ENCODE measurements at regions not wholly inside any gene's neighbourhood (a gene's known extent, or its start where the extent isn't known, plus 50 kb on each side); places are given as distances from the start of the nearest gene placed in this dataset.

- Mint-ChIP-seq H3K27ac (no peak overlapping the region), H3K4me1 (no peaks in the 10 kb centered on the region), H3K9me3 (no peaks in the 10 kb centered on the region), H3K27me3 (ENCODE audit: low read depth) (no peaks in the 10 kb centered on the region), H3K4me3 (no peak overlapping the region), H3K36me3 (no peaks in the 10 kb centered on the region)
- TF ChIP-seq, protein P1, sequence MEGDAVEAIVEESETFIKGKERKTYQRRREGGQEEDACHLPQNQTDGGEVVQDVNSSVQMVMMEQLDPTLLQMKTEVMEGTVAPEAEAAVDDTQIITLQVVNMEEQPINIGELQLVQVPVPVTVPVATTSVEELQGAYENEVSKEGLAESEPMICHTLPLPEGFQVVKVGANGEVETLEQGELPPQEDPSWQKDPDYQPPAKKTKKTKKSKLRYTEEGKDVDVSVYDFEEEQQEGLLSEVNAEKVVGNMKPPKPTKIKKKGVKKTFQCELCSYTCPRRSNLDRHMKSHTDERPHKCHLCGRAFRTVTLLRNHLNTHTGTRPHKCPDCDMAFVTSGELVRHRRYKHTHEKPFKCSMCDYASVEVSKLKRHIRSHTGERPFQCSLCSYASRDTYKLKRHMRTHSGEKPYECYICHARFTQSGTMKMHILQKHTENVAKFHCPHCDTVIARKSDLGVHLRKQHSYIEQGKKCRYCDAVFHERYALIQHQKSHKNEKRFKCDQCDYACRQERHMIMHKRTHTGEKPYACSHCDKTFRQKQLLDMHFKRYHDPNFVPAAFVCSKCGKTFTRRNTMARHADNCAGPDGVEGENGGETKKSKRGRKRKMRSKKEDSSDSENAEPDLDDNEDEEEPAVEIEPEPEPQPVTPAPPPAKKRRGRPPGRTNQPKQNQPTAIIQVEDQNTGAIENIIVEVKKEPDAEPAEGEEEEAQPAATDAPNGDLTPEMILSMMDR (IDR thresholded peaks at IDR 0.05; ENCODE audit: unreplicated experiment), result no peak
- DNase-seq (ENCODE audit: low spot score in 2 of 2, unreplicated experiment in 2 of 2), result no peak
Measured at GRCh38 chr16:81174644-81175324, 63.7 kb upstream of the BCO1 start.

DNA sequence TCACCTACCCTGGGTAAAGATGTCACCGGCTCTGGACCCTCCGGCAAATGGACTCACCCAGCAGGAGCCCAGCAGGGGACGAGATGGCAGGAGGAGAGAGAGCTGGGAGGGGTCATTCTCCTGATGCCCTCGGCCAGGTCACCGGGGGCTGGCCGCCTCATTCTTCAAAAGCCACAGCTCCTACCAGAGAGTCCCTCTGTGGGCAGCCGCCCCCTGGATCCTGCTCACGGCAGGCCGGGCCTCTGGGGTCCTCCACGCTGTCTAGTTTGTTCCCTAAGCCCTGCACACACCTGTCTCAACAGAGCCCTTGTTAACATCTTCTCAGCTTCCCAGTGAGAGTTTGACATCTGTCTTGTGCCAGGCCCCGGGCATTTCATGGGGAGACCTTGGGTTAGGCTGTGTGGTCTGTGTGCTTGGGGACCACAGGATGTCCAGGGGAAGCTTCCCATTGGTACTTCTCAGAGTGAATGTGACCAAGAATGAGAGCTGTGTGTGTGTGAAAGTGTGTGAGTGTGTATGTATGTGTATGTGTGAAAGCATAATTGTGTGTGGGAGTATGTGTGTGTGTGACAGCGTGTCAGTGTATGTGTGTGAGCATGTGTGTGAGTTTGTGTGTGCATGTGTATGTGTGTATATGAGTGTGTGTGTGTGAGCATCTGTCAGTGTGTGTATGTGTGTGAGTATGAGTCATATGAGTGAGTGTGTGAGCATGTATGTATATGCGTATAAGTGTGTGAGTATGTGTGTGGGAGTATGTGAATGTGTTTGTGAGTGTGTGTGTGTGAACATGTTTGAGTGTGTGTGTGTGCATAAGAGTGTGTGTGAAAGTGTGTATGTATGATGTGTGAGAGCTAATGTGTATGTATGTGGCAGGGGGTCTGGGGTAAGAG, 65.5 kb upstream of the BCO1 start:
- no peaks in the 10 kb centered on the region for H3K27me3 Mint-ChIP-seq (ENCODE audit: low read depth)
- no peaks in the 10 kb centered on the region for H3K9me3 Mint-ChIP-seq
- H3K27ac Mint-ChIP-seq, result no peak overlapping the region
- no peak overlapping the region for H3K4me3 Mint-ChIP-seq
- no peak for DNase-seq (ENCODE audit: low spot score in 2 of 2, unreplicated experiment in 2 of 2)
- TF ChIP-seq, protein P1 (IDR thresholded peaks at IDR 0.05; ENCODE audit: unreplicated experiment), result no peak
- H3K36me3 Mint-ChIP-seq, result no peaks in the 10 kb centered on the region
- H3K4me1 Mint-ChIP-seq, result no peaks in the 10 kb centered on the region

GRCh38 chr16:81170824-81171223, 67.7 kb upstream of the BCO1 start:
- Mint-ChIP-seq H3K4me1 (no peaks in the 10 kb centered on the region), H3K36me3 (no peaks in the 10 kb centered on the region), H3K9me3 (no peaks in the 10 kb centered on the region), H3K27me3 (ENCODE audit: low read depth) (no peaks in the 10 kb centered on the region), H3K27ac (no peak overlapping the region), H3K4me3 (no peak overlapping the region)
- no peak for DNase-seq (ENCODE audit: low spot score in 2 of 2, unreplicated experiment in 2 of 2)
- TF ChIP-seq, protein P1 (IDR thresholded peaks at IDR 0.05; ENCODE audit: unreplicated experiment), result no peak

- TF ChIP-seq, protein P1 (IDR thresholded peaks at IDR 0.05; ENCODE audit: unreplicated experiment), result no peak
- no peaks in the 10 kb centered on the region for H3K4me1 Mint-ChIP-seq
- no peak overlapping the region for H3K4me3 Mint-ChIP-seq
Measured at GRCh38 chr16:81168406-81168805, 70.1 kb upstream of the BCO1 start.

GRCh38 chr16:81167851-81168250, 70.6 kb upstream of the BCO1 start:
- H3K36me3 Mint-ChIP-seq, result no peaks in the 10 kb centered on the region
- DNase-seq (ENCODE audit: low spot score in 2 of 2, unreplicated experiment in 2 of 2), result no peak
- H3K4me1 Mint-ChIP-seq, result no peaks in the 10 kb centered on the region
- no peak overlapping the region for H3K4me3 Mint-ChIP-seq
- no peak overlapping the region for H3K27ac Mint-ChIP-seq
- no peaks in the 10 kb centered on the region for H3K9me3 Mint-ChIP-seq
- TF ChIP-seq, protein P1 (IDR thresholded peaks at IDR 0.05; ENCODE audit: unreplicated experiment), result no peak
- no peaks in the 10 kb centered on the region for H3K27me3 Mint-ChIP-seq (ENCODE audit: low read depth)

More at GRCh38 chr16:81168406-81168805, 70.1 kb upstream of the BCO1 start:
- Mint-ChIP-seq H3K27me3 (ENCODE audit: low read depth) (no peaks in the 10 kb centered on the region), H3K27ac (no peak overlapping the region), H3K9me3 (no peaks in the 10 kb centered on the region), H3K36me3 (no peaks in the 10 kb centered on the region)
- DNase-seq (ENCODE audit: low spot score in 2 of 2, unreplicated experiment in 2 of 2), result no peak

All from mesothelial cell of epicardium (in vitro differentiated cells).